ENCODE measurements at regions not wholly inside any gene's neighbourhood (a gene's known extent, or its start where the extent isn't known, plus 50 kb on each side); places are given as distances from the start of the nearest gene placed in this dataset.
"Not testable (repeated sequence)": the region's sequence is repeated elsewhere in the genome, so short reads cannot be mapped to it uniquely, and the experiment has no call there.

GRCh38 chr3:101998256-101998926, 149.1 kb downstream of the NFKBIZ start:
- no peak for DNase-seq (ENCODE audit: low read depth)

DNA sequence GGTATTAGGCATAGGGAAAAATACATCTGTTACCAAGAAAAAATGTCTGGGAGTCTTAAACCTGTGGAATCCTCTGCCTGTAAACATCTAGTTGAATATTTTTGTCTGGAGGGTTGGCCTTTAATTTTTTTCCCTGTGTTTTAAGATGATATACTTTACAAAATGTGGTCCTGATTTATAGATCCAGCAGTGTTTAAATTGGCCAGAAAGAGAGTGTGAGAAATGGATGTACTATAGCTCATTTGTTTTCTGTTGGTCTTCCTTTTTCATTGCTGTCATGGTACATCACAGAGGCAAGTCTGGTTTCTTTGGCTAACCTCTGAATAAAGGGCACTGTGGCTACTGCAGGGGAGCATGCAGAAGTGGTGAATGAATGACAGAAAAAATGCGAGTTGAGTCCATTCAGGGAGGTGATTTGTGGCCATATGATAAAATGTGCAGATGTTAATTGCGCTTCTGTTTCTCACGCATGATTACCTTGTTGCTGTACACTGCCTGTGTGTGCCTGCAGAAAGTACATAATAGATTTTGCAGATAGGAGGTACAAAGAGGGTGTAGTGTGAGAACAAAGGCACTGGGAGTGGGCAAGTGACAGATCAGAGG, 150.0 kb downstream of the NFKBIZ start:
- DNase-seq (ENCODE audit: low read depth): no peak

DNA sequence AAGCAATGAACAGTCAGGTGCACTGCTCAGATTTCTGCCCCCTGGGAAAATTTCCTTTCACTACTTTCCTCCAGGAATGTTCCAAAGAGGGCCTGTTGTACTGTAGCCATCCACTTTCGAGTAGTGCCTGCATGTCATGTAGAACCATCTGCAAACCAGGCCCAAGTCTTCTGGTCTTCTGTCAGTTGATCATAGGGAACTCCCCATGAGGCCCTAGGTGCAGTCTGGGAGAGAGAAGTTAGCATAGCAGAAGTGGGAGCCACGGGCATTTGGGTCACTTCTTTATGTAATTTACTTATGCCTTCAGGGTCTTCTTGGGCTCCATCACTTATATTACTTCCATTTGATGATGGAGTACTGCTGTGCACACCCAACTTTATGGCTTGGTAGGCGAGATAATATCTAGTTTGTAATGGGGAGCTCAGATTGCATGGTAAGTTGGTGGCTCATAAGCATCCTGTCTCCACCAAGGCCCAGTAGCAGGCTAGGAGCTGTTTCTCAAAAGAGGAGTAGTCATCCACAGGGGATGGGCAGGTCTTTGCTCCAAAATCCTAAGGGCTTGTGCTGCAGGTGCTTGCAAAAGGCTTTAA, 151.4 kb downstream of the NFKBIZ start:
- no peak for DNase-seq (ENCODE audit: low read depth)

- DNase-seq (ENCODE audit: low read depth): no peak
Measured at GRCh38 chr3:102002056-102002455, 152.7 kb downstream of the NFKBIZ start.

- DNase-seq (ENCODE audit: low read depth): no peak
Measured at GRCh38 chr3:102004561-102004960, 155.2 kb downstream of the NFKBIZ start.

DNA sequence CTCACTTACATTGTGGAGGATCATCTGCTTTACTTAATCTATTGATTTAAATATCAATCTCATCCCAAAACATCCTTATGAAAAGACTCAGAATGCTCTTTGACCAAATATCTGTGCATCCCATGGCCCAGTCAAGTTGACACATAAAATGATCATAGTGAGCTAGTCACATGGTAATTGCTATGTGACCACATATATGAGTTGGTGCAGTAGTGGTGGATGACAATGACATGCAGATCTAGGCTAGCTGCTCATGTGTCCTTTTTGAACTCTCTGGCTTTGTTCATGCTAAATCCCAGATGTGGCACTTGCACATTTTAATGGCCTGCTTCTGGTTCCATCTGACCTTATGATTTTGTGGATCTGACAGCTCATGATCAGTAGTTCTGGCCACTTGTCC, 156.2 kb downstream of the NFKBIZ start:
- DNase-seq (ENCODE audit: low read depth): no peak

- DNase-seq (ENCODE audit: low read depth): no peak
Measured at GRCh38 chr3:102006812-102007485, 157.6 kb downstream of the NFKBIZ start.

DNA sequence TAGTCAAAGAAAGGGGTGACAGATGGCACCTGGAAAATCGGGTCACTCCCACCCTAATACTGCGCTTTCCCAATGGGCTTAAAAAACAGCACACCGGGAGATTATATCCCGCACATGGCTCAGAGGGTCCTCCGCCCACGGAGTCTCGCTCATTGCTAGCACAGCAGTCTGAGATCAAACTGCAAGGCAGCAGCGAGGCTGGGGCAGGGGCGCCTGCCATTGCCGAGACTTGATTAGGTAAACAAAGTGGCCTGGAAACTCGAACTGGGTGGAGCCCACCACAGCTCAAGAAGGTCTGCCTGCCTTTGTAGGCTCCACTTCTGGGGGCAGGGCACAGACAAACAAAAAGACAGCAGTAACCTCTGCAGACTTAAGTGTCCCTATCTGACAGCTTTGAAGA, 159.1 kb downstream of the NFKBIZ start:
- DNase-seq (ENCODE audit: low read depth): not testable (repeated sequence)

- no peak for DNase-seq (ENCODE audit: low read depth)
Measured at GRCh38 chr3:102016417-102016816, 167.1 kb downstream of the NFKBIZ start.

- no peak for DNase-seq (ENCODE audit: low read depth)
Measured at GRCh38 chr3:102017784-102018183, 168.5 kb downstream of the NFKBIZ start.

GRCh38 chr3:102018551-102018950, 169.2 kb downstream of the NFKBIZ start:
- no peak for DNase-seq (ENCODE audit: low read depth)

DNA sequence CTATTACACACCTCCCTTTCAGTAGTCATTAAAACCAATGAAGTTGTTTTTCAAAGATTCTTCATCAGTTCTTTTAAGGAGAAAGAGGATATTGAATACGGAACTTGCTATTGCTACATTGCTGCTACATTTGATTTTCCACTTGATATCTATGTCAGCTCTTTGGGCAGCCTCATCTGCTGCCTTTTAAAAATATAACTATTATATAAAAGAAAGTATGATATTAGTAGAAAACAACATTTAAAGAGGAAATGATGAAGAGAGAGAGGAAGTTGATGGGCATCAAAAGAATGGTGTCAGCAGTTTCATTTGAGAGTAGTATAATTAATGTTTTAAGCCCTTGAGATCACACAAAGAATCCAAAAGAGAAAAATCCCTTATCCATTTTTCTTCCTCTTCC, 171.4 kb downstream of the NFKBIZ start:
- DNase-seq (ENCODE audit: low read depth): no peak

DNA sequence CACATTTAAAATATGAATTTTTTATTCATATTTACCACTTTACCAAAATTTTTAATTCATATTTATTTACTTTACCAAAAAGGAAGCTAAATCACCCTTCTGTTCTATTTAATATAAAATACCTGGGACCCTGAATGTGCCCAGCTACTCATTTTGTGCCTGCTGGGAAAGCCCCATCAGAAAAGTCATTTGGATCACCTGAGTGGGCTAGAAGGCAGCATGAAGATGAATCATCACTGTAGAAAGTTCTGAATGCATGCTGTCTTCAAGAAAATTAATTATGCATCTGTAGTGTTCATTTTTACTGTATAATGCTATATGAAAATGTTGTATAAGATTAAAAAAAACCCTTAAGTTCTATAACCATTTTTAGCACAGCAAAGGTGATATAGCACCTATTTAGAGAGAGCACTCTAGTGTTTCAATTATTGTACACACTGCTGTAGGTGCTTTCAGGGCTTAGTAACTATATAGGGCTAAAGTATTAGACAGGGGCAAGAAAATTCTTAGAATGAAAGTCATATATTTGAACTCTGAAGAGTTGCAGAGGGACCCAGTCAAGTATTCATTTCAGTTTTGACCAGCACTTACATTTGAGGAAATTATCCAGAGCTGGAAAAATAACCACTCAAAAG, 175.1 kb downstream of the NFKBIZ start:
- DNase-seq (ENCODE audit: low read depth): no peak

GRCh38 chr3:102025606-102026270, 176.4 kb downstream of the NFKBIZ start:
- DNase-seq (ENCODE audit: low read depth): no peak

DNA sequence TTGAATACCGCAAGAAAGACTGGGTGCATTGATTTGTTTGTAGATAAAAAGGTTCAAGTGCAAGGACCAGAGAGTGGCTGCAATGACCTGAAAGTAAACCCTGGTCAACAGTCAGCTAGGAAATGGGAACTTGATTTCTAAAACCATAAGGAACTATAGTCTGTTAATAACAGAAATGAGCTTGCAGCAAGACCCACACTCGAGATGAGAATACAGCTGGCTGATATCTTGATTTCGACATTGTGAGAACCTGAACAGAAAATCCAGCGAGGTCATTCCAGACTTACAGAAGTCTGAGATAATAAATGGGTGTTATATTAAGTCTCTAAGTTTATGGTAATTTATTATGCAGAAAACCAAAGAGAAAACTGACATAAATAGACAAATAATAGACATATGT, 177.3 kb downstream of the NFKBIZ start:
- DNase-seq (ENCODE audit: low read depth): no peak

GRCh38 chr3:102030661-102031060, 181.3 kb downstream of the NFKBIZ start:
- DNase-seq (ENCODE audit: low read depth): no peak

- DNase-seq (ENCODE audit: low read depth): no peak
Measured at GRCh38 chr3:102031834-102032233, 182.5 kb downstream of the NFKBIZ start.

- DNase-seq (ENCODE audit: low read depth): no peak
Measured at GRCh38 chr3:102032491-102033383, 183.4 kb downstream of the NFKBIZ start.

GRCh38 chr3:102034639-102035451, 185.5 kb downstream of the NFKBIZ start:
- no peak for DNase-seq (ENCODE audit: low read depth)

GRCh38 chr3:102036017-102036416, 186.7 kb downstream of the NFKBIZ start:
- no peak for DNase-seq (ENCODE audit: low read depth)

Measured in stimulated activated CD8-positive, alpha-beta memory T cell treated with anti-CD3 and anti-CD28 coated beads, Interleukin-7, amount 100 ng/mL, for 24 hours (primary cell).